ENCODE measurements at regions not wholly inside any gene's neighbourhood (a gene's known extent, or its start where the extent isn't known, plus 50 kb on each side); places are given as distances from the start of the nearest gene placed in this dataset.

DNA sequence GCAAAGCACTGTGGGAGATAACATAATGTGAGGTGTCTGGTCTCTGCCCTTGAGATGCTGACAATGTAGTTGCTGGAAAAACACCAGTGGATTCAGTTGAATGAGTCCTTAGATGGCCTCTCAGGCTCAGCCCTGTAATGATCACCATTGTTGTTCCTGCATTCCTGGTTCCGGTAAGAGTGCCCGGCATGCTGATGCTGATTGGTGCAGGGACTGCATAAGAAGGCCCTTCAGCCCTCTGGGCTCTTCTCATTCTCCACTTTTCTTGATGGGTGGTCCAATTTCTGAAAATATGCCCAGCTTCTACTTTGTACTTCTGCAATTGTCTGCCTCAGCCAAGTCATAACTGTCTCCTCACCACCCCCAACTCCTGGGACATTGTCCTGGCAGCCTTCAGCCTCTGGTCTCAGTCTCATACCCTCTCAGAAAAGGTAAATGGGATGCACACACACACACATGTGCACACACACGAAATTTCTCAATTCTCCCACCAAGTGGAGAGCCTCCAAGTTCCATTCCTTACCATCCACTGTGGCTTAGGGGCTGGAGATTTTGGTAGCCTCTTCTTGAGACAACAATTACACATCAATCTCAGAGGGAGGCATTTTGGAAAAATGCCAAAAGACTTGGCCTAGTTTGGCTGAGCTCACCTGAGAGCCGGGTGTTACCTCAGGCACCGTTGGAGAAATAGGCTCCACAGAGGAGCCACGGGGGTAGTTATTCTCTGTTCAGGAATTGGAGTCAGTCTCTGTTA lies 314.9 kb downstream of the RPS24 start:
- no peak for DNase-seq

DNA sequence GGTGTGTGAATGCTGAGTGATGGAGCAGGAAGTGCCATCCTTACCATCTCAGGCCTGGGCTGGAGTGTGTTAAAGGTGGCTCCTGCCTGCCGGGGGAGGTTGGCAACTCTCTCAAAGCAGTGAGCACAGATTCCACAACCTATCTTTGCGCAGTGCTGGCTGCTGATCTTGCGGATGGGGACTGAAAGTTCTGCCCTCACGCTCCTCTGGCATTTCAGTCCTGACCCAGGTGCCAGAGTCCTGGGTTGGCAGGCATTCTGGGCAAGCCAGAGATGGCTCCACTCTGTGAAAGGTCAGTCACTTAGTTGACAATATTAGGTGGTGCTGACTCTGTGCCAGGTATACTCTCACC lies 315.5 kb downstream of the RPS24 start:
- DNase-seq, result no peak

- DNase-seq, result no peak
Measured at GRCh38 chr10:78349911-78350663, 316.4 kb downstream of the RPS24 start.

DNA sequence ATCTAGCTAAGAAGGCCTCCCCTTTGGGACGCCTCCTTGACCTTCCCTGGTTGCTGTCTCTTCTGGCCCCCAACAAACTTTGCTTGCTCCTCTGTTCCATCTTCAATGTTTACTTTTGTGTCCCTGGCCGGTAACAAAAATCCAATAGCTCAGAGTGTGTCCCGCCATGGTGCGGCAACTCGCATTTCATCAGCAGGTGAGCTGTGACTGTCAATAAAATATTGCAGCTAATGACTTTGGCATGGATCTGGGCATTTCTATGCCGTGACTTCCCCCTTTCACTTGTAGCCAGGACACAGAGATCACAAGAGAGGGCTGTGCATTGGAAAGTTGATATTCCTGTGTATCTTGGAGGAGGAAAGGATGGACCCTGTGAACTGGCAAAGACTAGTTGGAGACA lies 317.6 kb downstream of the RPS24 start:
- no peak for DNase-seq

- DNase-seq, result no peak
Measured at GRCh38 chr10:78351809-78352208, 318.1 kb downstream of the RPS24 start.

- no peak for DNase-seq
Measured at GRCh38 chr10:78353636-78354035, 320.0 kb downstream of the RPS24 start.

DNA sequence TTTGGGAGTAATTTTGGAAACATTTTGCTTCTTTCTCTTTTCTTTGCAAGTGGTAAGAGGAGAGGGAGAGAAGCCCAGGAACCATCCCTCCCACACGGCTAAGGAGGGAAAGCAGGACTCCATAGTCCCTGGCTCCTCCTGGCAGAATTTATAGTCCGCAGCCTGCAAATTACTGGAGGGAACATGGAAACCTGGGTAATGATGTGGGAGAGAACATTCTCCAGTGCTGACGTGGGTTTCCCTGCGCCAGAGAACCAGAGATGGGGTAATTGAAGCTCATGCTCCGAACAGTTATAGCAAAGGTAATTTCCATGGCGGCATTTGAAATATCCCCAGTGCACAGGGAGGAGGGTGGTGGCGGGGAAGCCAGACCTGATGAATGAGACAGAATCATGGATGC lies 320.4 kb downstream of the RPS24 start:
- DNase-seq, result no peak

- no peak for DNase-seq
Measured at GRCh38 chr10:78356291-78356900, 322.7 kb downstream of the RPS24 start.

GRCh38 chr10:78357141-78358063 lies 323.7 kb downstream of the RPS24 start:
- no peak for DNase-seq

- DNase-seq, result no peak
Measured at GRCh38 chr10:78358351-78358750, 324.7 kb downstream of the RPS24 start.

GRCh38 chr10:78358982-78359381 lies 325.3 kb downstream of the RPS24 start:
- DNase-seq, result no peak

GRCh38 chr10:78359640-78360091 lies 326.0 kb downstream of the RPS24 start:
- no peak for DNase-seq

GRCh38 chr10:78360284-78360683 lies 326.6 kb downstream of the RPS24 start:
- no peak for DNase-seq

GRCh38 chr10:78361031-78361430 lies 327.4 kb downstream of the RPS24 start:
- DNase-seq, result no peak

- no peak for DNase-seq
Measured at GRCh38 chr10:78362406-78363022, 328.9 kb downstream of the RPS24 start.

- no peak for DNase-seq
Measured at GRCh38 chr10:78363190-78363589, 329.5 kb downstream of the RPS24 start.

DNA sequence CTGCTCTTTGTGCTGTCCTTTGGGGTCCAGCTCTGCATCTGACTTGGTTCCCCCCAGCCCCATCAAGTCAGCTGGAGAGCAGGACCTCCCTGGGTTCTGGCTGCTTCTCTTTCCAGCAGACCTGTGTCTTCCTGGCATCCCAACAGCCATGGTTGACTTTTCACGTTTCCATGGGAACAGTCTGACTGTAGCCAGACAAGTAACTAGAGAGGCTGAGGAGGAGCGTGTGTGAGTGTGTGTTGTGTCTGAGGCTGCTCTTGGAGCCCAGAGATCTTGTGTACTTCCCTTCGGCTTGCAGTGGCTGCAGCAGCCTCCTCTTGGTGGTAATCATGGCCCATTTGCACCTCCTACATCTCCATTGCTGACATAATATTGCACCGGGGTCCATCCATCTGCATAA lies 332.0 kb downstream of the RPS24 start:
- DNase-seq, result no peak

DNA sequence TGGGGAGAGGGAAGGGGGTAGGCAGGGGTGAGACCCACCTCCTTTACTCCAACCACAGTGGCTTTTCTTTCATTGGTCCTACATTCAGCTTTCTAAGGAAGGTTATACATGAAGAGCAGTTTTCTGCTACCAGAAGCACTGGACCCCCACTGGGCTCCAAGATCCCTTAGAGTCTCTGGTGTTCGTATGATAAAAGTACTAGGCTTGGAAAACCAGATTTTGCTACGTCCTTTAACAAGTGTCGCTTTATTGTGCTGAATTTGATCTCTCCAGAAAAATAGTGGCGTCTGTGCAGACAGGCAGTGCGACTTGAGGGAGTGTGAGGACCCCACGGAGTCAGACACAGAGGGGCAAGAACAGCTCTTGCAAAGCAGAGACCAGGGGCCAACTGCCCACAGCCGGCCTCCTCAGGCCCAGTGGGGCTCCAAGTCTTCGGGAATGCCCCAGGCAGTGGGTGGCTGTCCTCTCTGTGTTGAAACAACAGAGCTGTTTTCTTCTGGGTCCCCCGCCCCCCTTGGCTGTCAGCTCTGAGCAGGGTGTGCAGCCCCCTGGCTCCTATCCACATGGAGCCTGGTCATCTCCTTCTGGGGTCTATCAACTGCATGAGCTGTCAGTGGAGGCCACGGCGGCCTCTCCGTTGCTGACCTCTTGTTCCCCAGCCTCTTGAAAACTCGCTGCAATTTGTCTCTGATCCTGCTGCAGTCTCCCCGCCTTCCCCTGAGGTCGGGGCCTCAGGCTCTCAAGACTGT lies 333.2 kb downstream of the RPS24 start:
- DNase-seq, result no peak

GRCh38 chr10:78367751-78368150 lies 334.1 kb downstream of the RPS24 start:
- no peak for DNase-seq

DNA sequence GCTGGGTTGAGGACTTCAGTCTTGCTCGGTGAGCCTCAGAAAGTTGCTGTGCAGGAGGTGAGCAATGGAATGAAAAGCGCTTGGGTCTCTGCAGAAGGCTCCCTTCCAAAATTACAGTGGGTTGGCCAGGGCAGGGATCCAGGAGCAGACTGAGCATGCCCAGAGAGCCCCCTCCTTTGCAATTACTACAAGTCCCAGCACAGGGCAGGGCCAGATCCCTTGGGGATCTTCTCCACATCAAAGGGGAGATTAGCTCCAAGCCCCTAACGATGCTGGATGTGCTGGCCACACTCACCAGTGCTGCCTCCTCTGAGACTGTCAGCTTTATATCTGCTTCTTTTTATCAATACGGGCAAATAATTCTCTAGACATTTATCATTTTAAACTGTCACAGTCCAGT lies 337.5 kb downstream of the RPS24 start:
- no peak for DNase-seq

GRCh38 chr10:78372806-78373205 lies 339.1 kb downstream of the RPS24 start:
- no peak for DNase-seq

Data from activated CD8-positive, alpha-beta memory T cell treated with anti-CD3 and anti-CD28 coated beads, Interleukin-2, amount 50 U/mL, for 4 hours (primary cell).